ENCODE measurements at regions not wholly inside any gene's neighbourhood (a gene's known extent, or its start where the extent isn't known, plus 50 kb on each side); places are given as distances from the start of the nearest gene placed in this dataset.

DNA sequence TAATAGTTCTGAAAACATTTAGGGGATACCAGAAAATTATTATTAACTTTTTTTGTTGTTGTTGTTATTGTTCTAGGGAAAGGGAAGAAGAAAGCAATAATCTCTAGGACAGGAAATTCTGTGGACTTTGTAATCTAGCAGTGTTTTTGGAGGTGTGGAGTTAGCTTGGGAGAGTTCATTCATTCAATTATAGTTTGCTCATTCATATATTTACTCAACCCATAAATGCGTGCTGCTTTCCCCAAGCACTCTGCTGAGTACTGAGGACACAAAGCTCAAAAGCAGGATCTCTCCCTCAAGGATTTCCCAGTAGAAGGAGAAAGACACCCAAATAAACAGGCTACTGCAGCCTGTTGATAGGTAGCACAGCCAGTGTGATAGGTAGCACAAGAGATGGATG is 984.3 kb downstream of the BCL11A start:
- H3K36me3 Mint-ChIP-seq = no peaks in the 10 kb centered on the region
- ATAC-seq = no peak
- H3K4me3 Mint-ChIP-seq = no peak overlapping the region
- peaks cover 4% of the 10 kb centered on the region for H3K9me3 Mint-ChIP-seq
- no peak for DNase-seq (ENCODE audit: low spot score in 2 of 2)
- no peaks in the 10 kb centered on the region for H3K4me1 Mint-ChIP-seq
- no peak overlapping the region for H3K27ac Mint-ChIP-seq

DNA sequence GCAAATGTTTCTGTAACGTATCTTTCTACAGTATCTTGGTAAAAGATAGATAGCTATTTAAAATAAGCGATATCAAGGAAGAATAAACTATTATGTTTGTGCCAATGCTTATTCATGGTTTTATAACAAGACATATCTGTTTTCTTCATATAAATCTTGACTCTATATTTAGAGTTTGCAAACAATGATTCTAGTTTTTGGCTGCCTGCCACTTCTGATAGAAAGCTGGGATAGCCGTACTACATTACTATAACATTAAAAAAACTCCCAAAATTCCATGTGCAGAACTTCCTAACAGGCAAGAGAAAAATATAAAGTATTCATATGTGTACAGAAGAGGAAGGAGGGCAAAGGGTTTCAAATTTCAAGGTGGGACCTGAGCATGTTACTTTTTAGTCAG is 985.0 kb downstream of the BCL11A start:
- ATAC-seq = no peak

DNA sequence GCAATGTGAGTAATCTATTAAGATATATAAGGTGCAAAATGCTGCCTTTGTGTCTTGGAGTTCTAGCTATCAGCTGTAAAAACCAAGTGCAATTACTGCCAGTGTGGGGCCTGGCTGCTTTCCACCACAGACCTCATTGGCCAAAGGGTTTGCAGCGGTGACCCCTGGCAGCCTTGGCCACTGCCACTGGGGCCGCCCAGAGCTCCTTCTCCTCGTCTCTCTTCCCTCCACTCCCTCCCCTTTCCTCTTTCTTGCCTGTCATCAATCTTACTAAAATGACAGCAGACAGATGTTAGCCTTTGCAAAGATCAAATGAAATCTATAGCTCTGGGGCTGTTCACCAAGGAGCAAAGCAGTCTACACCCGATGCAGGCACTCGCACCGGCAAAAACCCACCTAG is 986.3 kb downstream of the BCL11A start:
- Mint-ChIP-seq H3K4me3 (no peak overlapping the region), H3K36me3 (no peaks in the 10 kb centered on the region)

More for the DNA sequence above, 985.0 kb downstream of the BCL11A start:
- no peaks in the 10 kb centered on the region for H3K36me3 Mint-ChIP-seq
- H3K9me3 Mint-ChIP-seq = peaks cover 4% of the 10 kb centered on the region
- no peak overlapping the region for H3K4me3 Mint-ChIP-seq
- no peak for DNase-seq (ENCODE audit: low spot score in 2 of 2)
- no peaks in the 10 kb centered on the region for H3K4me1 Mint-ChIP-seq
- H3K27ac Mint-ChIP-seq = no peak overlapping the region

DNA sequence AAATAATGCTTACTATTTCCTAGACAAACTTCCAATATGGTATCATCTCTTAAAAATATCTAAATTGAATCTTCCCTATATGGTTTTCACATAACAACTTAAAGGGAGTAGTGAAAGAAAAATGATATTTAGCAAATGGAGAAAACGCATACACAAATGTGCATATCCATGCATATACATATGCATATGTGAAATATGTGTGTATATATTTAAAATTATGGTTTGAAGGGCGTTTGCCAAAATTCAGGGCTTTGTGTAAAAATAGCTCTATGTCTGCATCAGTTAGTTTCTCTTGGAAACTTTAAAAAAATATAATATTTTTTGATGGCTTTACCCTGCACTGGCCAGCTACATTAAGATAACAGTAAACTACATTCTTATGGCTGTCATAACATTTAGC is 986.7 kb downstream of the BCL11A start:
- H3K9me3 Mint-ChIP-seq = peaks cover 4% of the 10 kb centered on the region
- H3K36me3 Mint-ChIP-seq = no peaks in the 10 kb centered on the region
- no peak overlapping the region for H3K4me3 Mint-ChIP-seq
- no peak overlapping the region for H3K27ac Mint-ChIP-seq
- H3K4me1 Mint-ChIP-seq = no peaks in the 10 kb centered on the region
- DNase-seq (ENCODE audit: low spot score in 2 of 2) (no peak), ATAC-seq (no peak)

More for the DNA sequence above, 986.3 kb downstream of the BCL11A start:
- ATAC-seq (no peak), DNase-seq (ENCODE audit: low spot score in 2 of 2) (no peak)
- Mint-ChIP-seq H3K27ac (no peak overlapping the region), H3K4me1 (no peaks in the 10 kb centered on the region), H3K9me3 (peaks cover 4% of the 10 kb centered on the region)

DNA sequence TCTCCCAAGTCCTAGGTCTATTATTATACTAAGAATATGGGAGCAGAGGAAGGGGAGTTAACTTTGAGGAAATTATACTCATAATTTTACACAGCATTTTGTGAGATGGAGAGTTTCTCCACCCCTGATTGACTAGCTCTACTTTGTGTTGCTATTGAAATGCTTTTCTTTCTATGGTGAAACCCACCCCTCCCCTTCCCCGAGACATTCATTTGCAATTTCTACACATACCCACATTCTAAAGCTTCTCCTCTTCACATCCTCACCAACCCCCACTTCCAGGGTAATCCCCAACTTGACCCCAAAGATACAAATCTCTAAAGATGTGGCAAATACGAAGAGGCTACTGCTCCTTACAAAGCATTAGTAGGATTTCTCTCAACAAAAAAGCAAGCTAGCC is 992.2 kb downstream of the BCL11A start:
- Mint-ChIP-seq H3K4me1 (no peaks in the 10 kb centered on the region), H3K9me3 (peaks cover 4% of the 10 kb centered on the region), H3K36me3 (no peaks in the 10 kb centered on the region), H3K4me3 (no peak overlapping the region), H3K27ac (no peak overlapping the region)
- DNase-seq (ENCODE audit: low spot score in 2 of 2) (no peak), ATAC-seq (no peak)

DNA sequence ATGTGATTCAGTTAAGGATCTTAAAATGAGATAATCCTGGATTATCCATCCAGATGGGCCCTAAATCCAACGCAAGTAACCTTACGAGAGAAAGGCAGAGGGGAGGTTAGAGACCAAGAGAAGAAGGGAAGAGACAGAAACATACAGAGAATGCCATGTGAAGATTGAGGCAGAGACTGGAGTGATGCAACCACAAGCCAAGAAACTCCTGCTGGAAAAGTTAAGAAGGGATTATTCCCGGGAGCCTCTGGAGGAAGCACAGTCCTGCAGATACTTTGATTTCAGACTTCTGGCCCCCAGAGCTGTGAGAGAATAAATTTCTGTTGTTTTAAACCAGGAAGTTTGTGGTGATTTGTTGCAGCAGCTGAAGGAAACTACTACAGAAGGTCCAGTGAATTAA is 992.7 kb downstream of the BCL11A start:
- H3K9me3 Mint-ChIP-seq = peaks cover 4% of the 10 kb centered on the region
- ATAC-seq = no peak
- no peaks in the 10 kb centered on the region for H3K36me3 Mint-ChIP-seq

DNA sequence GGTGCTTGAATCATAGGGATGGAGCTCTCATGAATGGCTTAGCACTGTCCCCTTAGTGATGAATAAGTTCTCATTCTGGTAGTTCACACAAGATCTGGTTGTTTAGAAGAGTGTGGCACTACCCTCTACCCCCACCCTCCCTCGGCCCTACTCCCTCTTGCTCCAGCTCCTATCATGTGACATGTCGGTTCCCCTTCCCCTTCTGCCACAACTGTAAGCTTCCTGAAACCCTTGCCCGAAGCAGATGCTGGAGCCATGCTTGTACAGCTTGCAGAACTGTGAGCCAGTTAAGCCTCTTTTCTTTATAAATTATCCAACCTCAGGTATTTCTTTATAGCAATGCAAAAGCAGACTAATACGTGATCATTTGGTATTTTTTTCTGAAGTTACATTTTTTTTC is 1012.6 kb downstream of the BCL11A start:
- Mint-ChIP-seq H3K4me1 (no peaks in the 10 kb centered on the region), H3K9me3 (peaks cover 8% of the 10 kb centered on the region), H3K27ac (no peak overlapping the region), H3K36me3 (no peaks in the 10 kb centered on the region), H3K4me3 (no peak overlapping the region)
- DNase-seq (ENCODE audit: low spot score in 2 of 2) (no peak), ATAC-seq (no peak)

More for the DNA sequence above, 992.7 kb downstream of the BCL11A start:
- Mint-ChIP-seq H3K27ac (no peak overlapping the region), H3K4me3 (no peak overlapping the region), H3K4me1 (no peaks in the 10 kb centered on the region)
- no peak for DNase-seq (ENCODE audit: low spot score in 2 of 2)

DNA sequence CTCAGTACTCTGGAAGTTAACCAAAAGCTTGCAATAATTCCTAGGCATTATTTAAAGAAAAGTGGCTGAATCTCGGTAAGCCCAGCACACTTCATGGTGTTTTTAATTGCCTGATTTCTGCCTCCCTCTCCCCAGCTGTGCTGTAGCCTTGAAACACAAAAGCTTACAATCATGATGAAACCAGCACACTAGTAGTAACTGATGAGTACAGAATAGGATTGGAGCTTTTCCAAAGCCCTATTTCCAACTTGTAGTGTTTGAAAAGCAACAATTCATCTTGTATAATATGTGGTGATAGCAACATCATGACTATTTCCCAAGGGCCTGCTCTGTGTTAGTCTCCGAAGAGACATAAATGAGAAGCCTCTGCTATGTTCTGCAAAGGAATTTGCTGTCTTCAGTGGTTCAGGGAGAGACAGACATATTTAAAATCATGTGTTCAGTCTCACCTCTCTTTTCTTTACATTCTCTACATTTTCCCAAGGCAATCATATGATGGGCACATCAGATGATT is 1015.0 kb downstream of the BCL11A start:
- Mint-ChIP-seq H3K36me3 (no peaks in the 10 kb centered on the region), H3K4me1 (no peaks in the 10 kb centered on the region), H3K27ac (no peak overlapping the region), H3K4me3 (no peak overlapping the region), H3K9me3 (peaks cover 6% of the 10 kb centered on the region)
- no peak for DNase-seq (ENCODE audit: low spot score in 2 of 2)
- no peak for ATAC-seq

DNA sequence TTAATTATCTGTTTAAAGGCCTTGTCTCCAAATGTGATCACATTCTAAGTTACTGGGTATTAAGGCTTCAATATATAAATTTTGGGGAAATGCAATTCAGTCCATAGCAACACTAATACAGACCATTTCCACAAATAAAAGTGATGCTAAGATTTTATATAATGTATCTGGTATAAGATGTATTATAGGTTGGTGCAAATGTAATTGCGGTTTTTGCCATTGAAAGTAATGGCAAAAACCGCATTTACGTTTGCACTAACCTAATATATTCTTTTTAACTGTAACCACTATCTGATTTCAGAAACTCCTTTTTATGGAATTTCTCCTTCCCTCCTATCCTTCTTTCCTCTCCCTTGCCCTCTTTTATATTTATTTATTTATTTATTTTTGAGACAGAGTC is 1020.6 kb downstream of the BCL11A start:
- no peaks in the 10 kb centered on the region for H3K4me1 Mint-ChIP-seq
- H3K9me3 Mint-ChIP-seq = peaks cover 12% of the 10 kb centered on the region
- H3K27ac Mint-ChIP-seq = no peak overlapping the region
- DNase-seq (ENCODE audit: low spot score in 2 of 2) = no peak
- no peak for ATAC-seq
- H3K4me3 Mint-ChIP-seq = no peak overlapping the region
- H3K36me3 Mint-ChIP-seq = no peaks in the 10 kb centered on the region

DNA sequence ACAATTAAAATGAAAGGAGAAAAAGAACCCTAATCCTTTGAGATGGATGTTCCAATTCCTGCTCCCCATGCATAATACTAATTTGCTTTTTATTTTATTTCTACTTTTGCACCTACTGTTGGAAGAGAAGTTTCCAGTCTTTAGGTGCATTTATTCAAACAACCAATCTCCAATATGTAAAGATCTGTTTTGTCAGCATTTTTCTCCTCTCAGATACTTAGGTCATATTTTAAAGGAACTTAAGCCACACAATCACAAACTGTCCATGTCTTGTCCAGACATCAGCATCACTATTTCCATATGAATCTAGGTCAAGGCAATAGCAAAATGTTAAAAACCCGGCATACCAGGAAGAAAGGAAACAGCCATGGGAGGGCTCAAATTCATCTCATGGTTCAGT is 1023.2 kb downstream of the BCL11A start:
- Mint-ChIP-seq H3K36me3 (no peaks in the 10 kb centered on the region), H3K4me3 (no peak overlapping the region), H3K9me3 (peaks cover 27% of the 10 kb centered on the region), H3K4me1 (no peaks in the 10 kb centered on the region), H3K27ac (no peak overlapping the region)
- DNase-seq (ENCODE audit: low spot score in 2 of 2) = no peak
- no peak for ATAC-seq

DNA sequence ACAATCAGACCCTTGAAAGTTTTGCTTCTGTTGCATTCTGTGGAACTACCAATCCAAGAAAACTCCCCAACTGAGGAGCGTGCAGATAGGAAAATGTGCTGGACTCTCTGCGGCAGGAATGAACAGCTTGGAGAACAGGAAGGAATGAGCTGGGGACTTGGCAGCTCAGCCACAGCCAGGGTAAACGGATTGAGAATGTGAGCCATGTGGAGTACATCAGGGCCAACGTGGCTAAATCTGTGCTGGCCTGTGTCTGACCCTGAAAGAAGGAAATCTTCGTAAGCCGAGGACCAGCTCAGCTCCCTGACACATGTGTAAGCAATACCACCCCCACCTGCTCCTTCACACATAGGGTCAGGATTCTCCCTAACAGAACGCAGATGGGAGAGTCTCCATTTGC is 1023.7 kb downstream of the BCL11A start:
- ATAC-seq = no peak
- H3K9me3 Mint-ChIP-seq = peaks cover 29% of the 10 kb centered on the region
- no peak for DNase-seq (ENCODE audit: low spot score in 2 of 2)
- no peaks in the 10 kb centered on the region for H3K4me1 Mint-ChIP-seq
- no peak overlapping the region for H3K4me3 Mint-ChIP-seq
- H3K36me3 Mint-ChIP-seq = no peaks in the 10 kb centered on the region
- no peak overlapping the region for H3K27ac Mint-ChIP-seq

DNA sequence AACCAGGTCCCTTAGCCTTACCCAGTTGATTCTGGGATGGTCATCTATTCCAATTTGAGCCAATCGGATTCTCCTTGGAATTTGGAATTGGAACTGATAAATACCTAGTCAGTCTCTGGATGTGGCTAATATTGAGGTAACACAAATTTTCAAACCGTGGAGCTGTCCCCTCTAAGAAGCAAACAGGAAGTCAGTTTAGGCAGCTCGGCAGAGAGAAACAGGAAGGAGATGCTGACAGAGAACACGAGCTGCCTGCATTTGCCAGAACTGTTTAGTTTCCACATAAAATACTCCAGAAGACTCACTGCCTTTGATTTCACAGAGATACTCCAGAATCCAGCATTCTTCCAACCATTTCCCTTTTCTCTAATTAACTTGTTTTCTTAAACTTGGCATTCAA is 1024.9 kb downstream of the BCL11A start:
- H3K27ac Mint-ChIP-seq = no peak overlapping the region
- DNase-seq (ENCODE audit: low spot score in 2 of 2) (no peak), ATAC-seq (no peak)
- no peaks in the 10 kb centered on the region for H3K4me1 Mint-ChIP-seq
- H3K36me3 Mint-ChIP-seq = no peaks in the 10 kb centered on the region
- peaks cover 28% of the 10 kb centered on the region for H3K9me3 Mint-ChIP-seq
- no peak overlapping the region for H3K4me3 Mint-ChIP-seq

DNA sequence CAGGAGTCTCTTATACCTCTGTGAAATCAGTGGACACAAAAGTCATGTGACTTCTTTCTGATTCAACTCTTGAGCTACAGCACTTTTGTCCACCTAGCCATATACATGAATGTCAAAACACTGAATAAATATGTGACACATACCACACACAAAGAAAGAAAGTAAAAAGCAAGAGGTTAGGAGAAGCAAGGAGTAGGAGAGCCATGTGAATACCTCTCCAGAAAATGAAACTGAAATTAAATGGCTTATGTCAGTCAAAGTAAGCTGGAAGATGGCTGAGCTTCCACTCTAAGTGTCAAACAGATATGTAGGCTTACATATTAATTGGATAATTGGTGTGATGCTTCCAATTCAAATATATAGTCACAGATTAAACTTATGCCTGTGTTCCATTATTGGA is 1050.5 kb downstream of the BCL11A start:
- DNase-seq (ENCODE audit: low spot score in 2 of 2) (no peak), ATAC-seq (no peak)
- H3K27ac Mint-ChIP-seq = no peak overlapping the region
- peaks cover 17% of the 10 kb centered on the region for H3K9me3 Mint-ChIP-seq
- H3K36me3 Mint-ChIP-seq = no peaks in the 10 kb centered on the region
- H3K4me1 Mint-ChIP-seq = no peaks in the 10 kb centered on the region
- no peak overlapping the region for H3K4me3 Mint-ChIP-seq

DNA sequence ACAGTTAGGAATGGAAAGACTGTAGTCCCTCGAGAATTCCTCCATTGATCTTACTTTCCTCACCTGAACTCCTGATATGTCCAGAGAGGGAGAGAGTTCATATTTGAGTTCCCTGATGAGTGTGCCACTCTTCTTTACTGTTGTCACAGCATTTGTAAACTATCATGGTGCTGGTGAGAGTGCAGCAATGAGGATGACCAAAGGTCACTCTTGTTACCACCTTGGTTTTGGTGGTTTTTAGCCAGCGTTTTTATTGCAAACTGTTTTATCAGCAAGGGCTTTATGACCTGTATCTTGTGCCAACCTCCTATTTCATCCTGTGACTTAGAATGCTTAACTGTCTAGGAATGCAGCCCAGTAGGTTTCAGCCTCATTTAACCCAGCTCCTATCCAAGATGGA is 1062.5 kb downstream of the BCL11A start:
- ATAC-seq = no peak
- DNase-seq (ENCODE audit: low spot score in 2 of 2) = no peak
- H3K36me3 Mint-ChIP-seq = no peaks in the 10 kb centered on the region
- no peak overlapping the region for H3K4me3 Mint-ChIP-seq
- H3K27ac Mint-ChIP-seq = no peak overlapping the region
- peaks cover 6% of the 10 kb centered on the region for H3K9me3 Mint-ChIP-seq
- no peaks in the 10 kb centered on the region for H3K4me1 Mint-ChIP-seq

DNA sequence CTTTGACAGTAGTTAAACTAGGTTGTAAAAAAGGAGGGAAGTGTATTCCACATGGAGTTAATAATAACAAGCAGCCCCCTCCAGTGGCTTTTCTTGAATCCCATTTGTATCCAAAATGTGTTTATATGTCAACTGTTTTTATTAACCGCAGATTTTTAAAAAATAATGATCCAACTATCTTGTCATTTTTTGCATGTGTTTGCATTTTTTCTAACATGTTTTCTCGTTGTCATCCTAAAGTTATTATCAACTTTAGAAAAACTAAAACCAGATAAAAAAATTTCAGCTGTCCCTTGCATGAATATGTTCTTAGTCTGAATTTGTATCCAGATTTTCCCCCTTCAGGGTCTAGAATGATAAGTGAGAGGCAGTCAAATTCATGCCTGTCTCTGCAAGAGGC is 1063.3 kb downstream of the BCL11A start:
- Mint-ChIP-seq H3K9me3 (peaks cover under 1% of the 10 kb centered on the region), H3K36me3 (no peaks in the 10 kb centered on the region), H3K4me3 (no peak overlapping the region), H3K4me1 (no peaks in the 10 kb centered on the region), H3K27ac (no peak overlapping the region)
- no peak for ATAC-seq
- DNase-seq (ENCODE audit: low spot score in 2 of 2) = no peak

DNA sequence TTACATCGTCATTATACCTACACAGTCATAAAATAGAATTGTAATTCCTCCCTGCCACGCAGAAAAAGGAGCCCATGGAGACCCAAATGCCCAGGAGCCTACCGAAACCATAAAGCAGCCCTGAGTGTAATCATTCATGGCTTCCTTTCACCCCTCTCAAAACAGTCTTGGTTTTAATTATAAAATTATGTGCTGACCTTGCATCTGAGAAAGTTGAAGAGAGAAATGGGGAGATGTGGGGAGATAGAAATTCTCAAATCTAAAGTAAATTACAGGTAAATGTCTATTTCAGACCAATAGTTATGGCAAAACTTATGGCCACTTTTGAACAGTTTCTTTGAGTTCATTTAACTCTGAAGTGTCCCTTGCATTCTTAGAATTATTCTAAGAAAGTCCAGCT is 1068.8 kb downstream of the BCL11A start:
- peaks cover 2% of the 10 kb centered on the region for H3K9me3 Mint-ChIP-seq
- no peaks in the 10 kb centered on the region for H3K36me3 Mint-ChIP-seq
- DNase-seq (ENCODE audit: low spot score in 2 of 2) (no peak), ATAC-seq (no peak)
- H3K27ac Mint-ChIP-seq = no peak overlapping the region
- no peaks in the 10 kb centered on the region for H3K4me1 Mint-ChIP-seq
- no peak overlapping the region for H3K4me3 Mint-ChIP-seq

DNA sequence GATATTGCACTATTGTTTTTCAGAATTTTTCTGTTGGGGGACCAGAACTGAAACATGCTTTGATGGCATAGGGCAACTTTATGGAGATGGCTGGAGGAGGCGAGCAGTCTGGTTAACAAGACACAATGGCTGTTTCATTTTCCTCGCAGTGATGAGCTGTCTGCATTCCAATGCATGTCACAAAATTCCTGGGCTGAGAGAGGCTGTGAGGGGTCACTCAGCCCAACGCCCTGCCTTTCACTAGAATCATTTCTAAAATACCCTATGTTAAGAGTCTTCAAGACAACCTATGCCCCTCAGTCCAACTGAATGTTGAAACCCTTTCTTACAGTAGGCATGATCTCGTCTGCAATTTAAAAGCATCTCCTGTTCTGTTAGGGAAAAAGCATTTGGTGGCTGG is 1090.0 kb downstream of the BCL11A start:
- Mint-ChIP-seq H3K27ac (no peak overlapping the region), H3K4me3 (no peak overlapping the region), H3K36me3 (no peaks in the 10 kb centered on the region), H3K4me1 (no peaks in the 10 kb centered on the region), H3K9me3 (peaks cover 4% of the 10 kb centered on the region)
- DNase-seq (ENCODE audit: low spot score in 2 of 2) = no peak
- no peak for ATAC-seq
